ENCODE measurements at regions not wholly inside any gene's neighbourhood (a gene's known extent, or its start where the extent isn't known, plus 50 kb on each side); places are given as distances from the start of the nearest gene placed in this dataset.
"Not testable (repeated sequence)": the region's sequence is repeated elsewhere in the genome, so short reads cannot be mapped to it uniquely, and the experiment has no call there.

- no peaks in the 10 kb centered on the region for H3K9me3 Mint-ChIP-seq
- H3K4me1 Mint-ChIP-seq = peaks cover 17 to 44% (median 23%) of the 10 kb centered on the region in 3 donors
- H3K36me3 Mint-ChIP-seq = peaks cover 0 to 25% (median 6%) of the 10 kb centered on the region in 3 donors
- Histone ChIP-seq H3K27me3 (ENCODE audit: insufficient read depth, low read length, poor library complexity, severe bottlenecking) (no peaks in the 10 kb centered on the region), H3K4me1 (ENCODE audit: insufficient read depth, low read length) (peaks cover 6% of the 10 kb centered on the region), H3K36me3 (ENCODE audit: insufficient read depth, low read length) (no peaks in the 10 kb centered on the region), H3K27ac (ENCODE audit: low read depth, low read length) (peak overlapping the region; percentile 93), H3K4me3 (ENCODE audit: low read length) (peak overlapping the region; percentile 98), H3K9me3 (ENCODE audit: low read length) (no peaks in the 10 kb centered on the region)
- CTCF ChIA-PET = interaction anchor here (1.0 kb wide), 1 partner anchor 261 kb away, joined by 4 read pairs; no protein-coding TSS in a partner anchor
- POLR2A ChIA-PET = interaction anchor here (0.6 kb wide), 1 partner anchor 259 kb away, joined by 3 read pairs; no protein-coding TSS in a partner anchor
- H3K27me3 Mint-ChIP-seq = peaks cover 0 to 4% of the 10 kb centered on the region in 2 donors
- H3K4me3 Mint-ChIP-seq = peak overlapping the region; percentile 88 to 97 (median 93)
- DNase-seq = no peak
- H3K27ac Mint-ChIP-seq = peak overlapping the region in 7 of 8 donors; percentile 21 to 98 (median 94)
Observed at GRCh38 chr7:67301667-67302066, 305.0 kb downstream of the TYW1 start.

DNA sequence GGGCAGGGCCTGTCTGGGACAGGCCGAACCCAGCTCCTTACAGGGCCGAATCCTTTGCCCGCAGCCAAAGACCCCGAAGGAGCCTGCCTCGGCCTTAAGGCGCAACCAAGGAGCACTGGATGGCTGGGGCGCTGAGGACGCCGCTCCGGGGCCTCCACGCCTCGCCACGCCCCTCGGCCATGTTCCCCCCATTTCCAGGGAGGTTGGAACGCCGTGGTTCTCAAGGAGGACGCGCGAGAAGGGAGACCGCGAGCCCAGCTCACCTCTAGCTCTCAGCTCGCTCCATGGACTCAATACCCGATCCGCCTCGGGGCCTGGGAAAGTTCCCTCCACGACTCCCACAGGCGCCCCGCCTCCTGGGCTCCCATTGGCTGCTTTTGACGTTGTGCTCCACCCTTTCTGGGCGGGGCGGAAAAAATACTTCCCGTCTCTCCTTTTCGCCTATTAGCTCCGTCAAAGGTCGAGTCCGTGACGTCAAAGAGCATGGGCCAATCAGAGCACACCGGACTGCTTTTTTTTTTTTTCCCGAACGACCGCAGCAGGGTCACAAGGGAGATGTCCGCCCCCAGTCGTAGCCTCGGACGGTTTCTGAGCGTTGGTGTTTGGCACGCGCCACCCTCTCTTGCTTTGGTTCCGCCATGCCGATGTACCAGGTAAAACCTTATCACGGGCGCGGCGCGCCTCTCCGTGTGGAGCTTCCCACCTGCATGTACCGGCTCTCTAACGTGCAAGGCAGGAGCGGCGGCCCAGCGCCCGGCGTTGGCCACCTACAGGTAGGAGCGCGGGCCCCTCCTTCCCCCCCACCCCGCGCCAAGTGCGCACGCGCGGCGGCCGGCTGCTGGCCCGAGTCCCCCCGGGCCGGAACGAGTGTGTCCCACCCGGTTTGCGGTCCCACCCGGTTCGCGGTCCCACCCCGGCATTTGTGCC lies 305.7 kb downstream of the TYW1 start:
- CTCF ChIA-PET = interaction anchor here (1.0 kb wide), 1 partner anchor 261 kb away, joined by 4 read pairs; no protein-coding TSS in a partner anchor
- Mint-ChIP-seq H3K9me3 (no peaks in the 10 kb centered on the region), H3K27me3 (peaks cover 0 to 4% of the 10 kb centered on the region in 2 donors), H3K27ac (peak overlapping the region; percentile 87 to 98 (median 96)), H3K4me3 (peak overlapping the region; percentile 88 to 97 (median 93)), H3K36me3 (peaks cover 0 to 28% (median 6%) of the 10 kb centered on the region in 3 donors), H3K4me1 (peaks cover 17 to 44% (median 23%) of the 10 kb centered on the region in 3 donors)
- Histone ChIP-seq H3K4me3 (ENCODE audit: low read length) (peak overlapping the region; percentile 98), H3K9me3 (ENCODE audit: low read length) (no peaks in the 10 kb centered on the region), H3K27ac (ENCODE audit: low read depth, low read length) (peak overlapping the region; percentile 93), H3K27me3 (ENCODE audit: insufficient read depth, low read length, poor library complexity, severe bottlenecking) (no peaks in the 10 kb centered on the region), H3K4me1 (ENCODE audit: insufficient read depth, low read length) (peaks cover 6% of the 10 kb centered on the region), H3K36me3 (ENCODE audit: insufficient read depth, low read length) (no peaks in the 10 kb centered on the region)
- DNase-seq = peak; percentile 95 to 98 (median 97)
- POLR2A ChIA-PET = interaction anchor here (0.6 to 0.7 kb wide), 3 partner anchors 112 to 260 kb away, joined by 3 read pairs; no protein-coding TSS in a partner anchor

- H3K27me3 ChIP-seq (ENCODE audit: insufficient read depth, low read length, poor library complexity, severe bottlenecking); DNase-seq; H3K4me1 ChIP-seq (ENCODE audit: insufficient read depth, low read length); CTCF ChIA-PET; POLR2A ChIA-PET; H3K9me3 ChIP-seq (ENCODE audit: low read length); H3K27me3 Mint-ChIP-seq; H3K4me3 ChIP-seq (ENCODE audit: low read length); H3K27ac ChIP-seq (ENCODE audit: low read depth, low read length); H3K9me3 Mint-ChIP-seq: not testable (repeated sequence)
- H3K27ac Mint-ChIP-seq = peak overlapping the region in 3 of 8 donors; percentile 12 to 36 (median 36)
- peak overlapping the region in 6 of 7 donors; percentile 31 to 70 (median 51) for H3K4me3 Mint-ChIP-seq
- H3K36me3 Mint-ChIP-seq = peaks cover 8 to 50% (median 21%) of the 10 kb centered on the region in 3 donors
- peaks cover 15% of the 10 kb centered on the region for H3K36me3 ChIP-seq (ENCODE audit: insufficient read depth, low read length)
- peaks cover 17 to 44% (median 23%) of the 10 kb centered on the region in 3 donors for H3K4me1 Mint-ChIP-seq
Observed at GRCh38 chr7:67304846-67305245, 308.2 kb downstream of the TYW1 start.

DNA sequence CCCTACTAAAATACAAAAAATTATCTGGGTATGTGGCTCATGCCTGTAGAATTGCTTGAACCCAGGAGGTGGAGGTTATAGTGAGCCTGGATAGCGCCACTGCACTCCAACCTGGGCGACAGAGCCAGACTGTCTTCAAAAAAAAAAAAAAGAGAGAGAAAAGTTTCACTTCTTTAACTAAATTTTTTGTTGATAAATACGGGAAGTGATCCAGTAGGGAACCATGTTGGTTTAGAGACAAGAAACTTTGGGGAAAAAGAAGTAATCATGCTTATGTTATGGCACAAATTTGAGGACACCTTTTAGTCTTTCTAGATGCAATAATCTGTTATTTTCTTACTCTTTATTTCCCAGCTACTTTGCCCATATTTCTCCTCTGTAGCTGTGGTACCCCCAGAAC lies 309.7 kb downstream of the TYW1 start:
- no peak overlapping the region for H3K27ac ChIP-seq (ENCODE audit: low read depth, low read length)
- Mint-ChIP-seq H3K27me3 (peaks cover 0 to 4% of the 10 kb centered on the region in 2 donors), H3K36me3 (peaks cover 8 to 65% (median 30%) of the 10 kb centered on the region in 3 donors), H3K9me3 (no peaks in the 10 kb centered on the region), H3K4me1 (peaks cover 15 to 33% (median 25%) of the 10 kb centered on the region in 3 donors), H3K27ac (peak overlapping the region in 2 of 8 donors; percentile 64 to 93), H3K4me3 (no peak overlapping the region)
- H3K4me1 ChIP-seq (ENCODE audit: insufficient read depth, low read length) = peaks cover 4% of the 10 kb centered on the region
- H3K36me3 ChIP-seq (ENCODE audit: insufficient read depth, low read length) = peaks cover 29% of the 10 kb centered on the region
- ChIA-PET POLR2A (no interaction called here), CTCF (no interaction called here)
- no peaks in the 10 kb centered on the region for H3K27me3 ChIP-seq (ENCODE audit: insufficient read depth, low read length, poor library complexity, severe bottlenecking)
- no peaks in the 10 kb centered on the region for H3K9me3 ChIP-seq (ENCODE audit: low read length)
- no peak for DNase-seq
- H3K4me3 ChIP-seq (ENCODE audit: low read length) = no peak overlapping the region

GRCh38 chr7:67309764-67310549 lies 313.3 kb downstream of the TYW1 start:
- ChIA-PET CTCF (no interaction called here), POLR2A (no interaction called here)
- Histone ChIP-seq H3K9me3 (ENCODE audit: low read length) (no peaks in the 10 kb centered on the region), H3K27me3 (ENCODE audit: insufficient read depth, low read length, poor library complexity, severe bottlenecking) (no peaks in the 10 kb centered on the region), H3K4me1 (ENCODE audit: insufficient read depth, low read length) (no peaks in the 10 kb centered on the region), H3K36me3 (ENCODE audit: insufficient read depth, low read length) (peaks cover 46% of the 10 kb centered on the region), H3K4me3 (ENCODE audit: low read length) (no peak overlapping the region), H3K27ac (ENCODE audit: low read depth, low read length) (no peak overlapping the region)
- Mint-ChIP-seq H3K4me1 (peaks cover 10 to 20% (median 13%) of the 10 kb centered on the region in 3 donors), H3K4me3 (peak overlapping the region in 1 of 7 donors; percentile 37), H3K27ac (peak overlapping the region in 2 of 8 donors; percentile 13 to 56), H3K36me3 (peaks cover 13 to 90% (median 49%) of the 10 kb centered on the region in 3 donors), H3K9me3 (no peaks in the 10 kb centered on the region), H3K27me3 (peaks cover 0 to 2% of the 10 kb centered on the region in 2 donors)
- DNase-seq = no peak

GRCh38 chr7:67311901-67312300 lies 315.3 kb downstream of the TYW1 start:
- H3K4me3 ChIP-seq (ENCODE audit: low read length) = no peak overlapping the region
- no peak for DNase-seq
- Mint-ChIP-seq H3K4me3 (no peak overlapping the region), H3K9me3 (no peaks in the 10 kb centered on the region), H3K27ac (no peak overlapping the region), H3K27me3 (peaks cover 0 to 2% of the 10 kb centered on the region in 2 donors), H3K36me3 (peaks cover 13 to 86% (median 45%) of the 10 kb centered on the region in 3 donors), H3K4me1 (peaks cover 4 to 13% (median 6%) of the 10 kb centered on the region in 3 donors)
- ChIA-PET POLR2A (no interaction called here), CTCF (no interaction called here)
- peaks cover 46% of the 10 kb centered on the region for H3K36me3 ChIP-seq (ENCODE audit: insufficient read depth, low read length)
- no peaks in the 10 kb centered on the region for H3K4me1 ChIP-seq (ENCODE audit: insufficient read depth, low read length)
- no peaks in the 10 kb centered on the region for H3K9me3 ChIP-seq (ENCODE audit: low read length)
- H3K27me3 ChIP-seq (ENCODE audit: insufficient read depth, low read length, poor library complexity, severe bottlenecking) = no peaks in the 10 kb centered on the region
- H3K27ac ChIP-seq (ENCODE audit: low read depth, low read length) = no peak overlapping the region

DNA sequence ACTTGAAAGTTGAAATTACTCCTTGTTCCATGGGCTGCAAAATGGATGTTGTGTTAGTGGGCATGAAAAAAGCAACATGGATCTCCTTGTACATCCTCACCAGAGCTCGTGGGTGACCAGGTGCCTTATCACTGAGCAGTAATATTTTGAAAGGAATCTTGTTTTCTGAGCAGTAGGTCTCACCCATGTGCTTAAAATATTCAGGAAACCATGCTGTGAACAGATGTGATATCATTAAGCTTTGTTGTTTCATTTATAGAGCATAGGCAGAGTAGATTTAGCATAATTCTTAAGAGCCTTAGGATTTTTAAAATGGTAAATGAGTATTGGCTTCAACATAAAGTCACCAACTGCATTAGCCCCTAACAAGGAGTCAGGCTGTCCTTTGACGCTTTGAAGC lies 316.6 kb downstream of the TYW1 start:
- Histone ChIP-seq H3K4me3 (ENCODE audit: low read length) (no peak overlapping the region), H3K27ac (ENCODE audit: low read depth, low read length) (no peak overlapping the region), H3K4me1 (ENCODE audit: insufficient read depth, low read length) (no peaks in the 10 kb centered on the region), H3K27me3 (ENCODE audit: insufficient read depth, low read length, poor library complexity, severe bottlenecking) (no peaks in the 10 kb centered on the region), H3K36me3 (ENCODE audit: insufficient read depth, low read length) (peaks cover 46% of the 10 kb centered on the region), H3K9me3 (ENCODE audit: low read length) (no peaks in the 10 kb centered on the region)
- no peak overlapping the region for H3K4me3 Mint-ChIP-seq
- ChIA-PET CTCF (no interaction called here), POLR2A (no interaction called here)
- H3K27me3 Mint-ChIP-seq = peaks cover 0 to 2% of the 10 kb centered on the region in 2 donors
- no peak overlapping the region for H3K27ac Mint-ChIP-seq
- H3K36me3 Mint-ChIP-seq = peaks cover 13 to 86% (median 44%) of the 10 kb centered on the region in 3 donors
- H3K9me3 Mint-ChIP-seq = no peaks in the 10 kb centered on the region
- DNase-seq = no peak
- peaks cover 4 to 13% (median 4%) of the 10 kb centered on the region in 3 donors for H3K4me1 Mint-ChIP-seq
